ENCODE measurements at regions not wholly inside any gene's neighbourhood (a gene's known extent, or its start where the extent isn't known, plus 50 kb on each side); places are given as distances from the start of the nearest gene placed in this dataset.

DNA sequence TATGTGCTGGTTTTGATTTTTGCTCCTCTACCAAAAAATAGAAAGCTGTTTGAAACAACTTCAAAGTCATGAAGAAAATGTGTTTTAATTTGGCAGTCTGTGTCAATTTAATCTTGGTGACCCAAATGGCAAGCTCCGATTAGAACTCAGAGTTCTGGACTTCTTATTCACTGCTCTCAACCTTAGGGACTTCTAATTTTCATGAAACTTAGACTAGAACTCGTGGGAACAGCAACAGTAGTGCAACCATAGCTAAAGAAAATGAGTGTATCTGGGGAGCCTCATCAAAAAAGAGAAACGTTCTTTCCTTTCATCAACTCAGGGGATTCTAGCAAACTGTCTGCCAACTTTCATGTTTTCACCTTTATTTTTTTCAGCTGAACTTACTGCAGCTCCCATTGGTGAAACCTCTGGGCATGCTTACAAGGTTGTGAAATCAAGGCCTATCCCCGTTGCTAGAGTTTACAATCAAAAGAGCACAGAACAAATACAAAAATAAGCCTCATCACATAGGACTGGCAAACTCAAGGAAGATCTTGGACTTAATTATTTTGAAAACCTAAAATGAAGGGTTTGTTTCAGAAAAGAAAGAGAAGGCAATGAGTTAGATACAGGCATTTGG lies 114.0 kb upstream of the HSF2 start:
- Histone ChIP-seq H3K9me3 (ENCODE audit: control insufficient read depth, low read length) (no peaks in the 10 kb centered on the region), H3K9ac (ENCODE audit: low read length) (no peak overlapping the region), H3K27me3 (replicated peaks; ENCODE audit: control insufficient read depth, insufficient read depth, low read length) (no peaks in the 10 kb centered on the region), H3K4me1 (ENCODE audit: control insufficient read depth, insufficient read depth, low read length) (peaks cover 16% of the 10 kb centered on the region), H3K4me3 (ENCODE audit: low read length) (no peak overlapping the region), H3K36me3 (ENCODE audit: control insufficient read depth, insufficient read depth, low read length, severe bottlenecking) (no peaks in the 10 kb centered on the region)
- peak; percentile 38 for DNase-seq (ENCODE audit: low read depth)

DNA sequence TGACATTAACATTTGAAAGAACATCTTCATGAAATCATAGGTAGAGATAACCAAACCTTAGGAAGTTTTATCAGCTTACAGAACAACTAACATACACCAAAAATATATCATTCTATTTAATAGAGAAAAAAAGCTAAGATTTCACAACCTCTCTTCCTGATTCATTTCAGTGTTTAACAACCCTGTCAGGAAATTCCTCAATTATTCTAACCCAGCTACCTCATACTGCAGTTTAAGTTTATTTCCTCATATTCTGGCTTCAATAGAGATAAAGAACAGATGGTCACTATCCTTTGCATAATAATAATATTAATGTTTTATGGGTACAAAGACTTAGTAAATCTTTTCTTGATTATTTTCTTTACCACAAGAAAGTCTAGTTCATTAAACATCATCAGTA lies 112.9 kb upstream of the HSF2 start:
- peaks cover 16% of the 10 kb centered on the region for H3K4me1 ChIP-seq (ENCODE audit: control insufficient read depth, insufficient read depth, low read length)
- no peaks in the 10 kb centered on the region for H3K27me3 ChIP-seq (replicated peaks; ENCODE audit: control insufficient read depth, insufficient read depth, low read length)
- H3K4me3 ChIP-seq (ENCODE audit: low read length): no peak overlapping the region
- no peaks in the 10 kb centered on the region for H3K9me3 ChIP-seq (ENCODE audit: control insufficient read depth, low read length)
- H3K9ac ChIP-seq (ENCODE audit: low read length): no peak overlapping the region
- H3K36me3 ChIP-seq (ENCODE audit: control insufficient read depth, insufficient read depth, low read length, severe bottlenecking): no peaks in the 10 kb centered on the region
- peak; percentile 73 for DNase-seq (ENCODE audit: low read depth)

DNA sequence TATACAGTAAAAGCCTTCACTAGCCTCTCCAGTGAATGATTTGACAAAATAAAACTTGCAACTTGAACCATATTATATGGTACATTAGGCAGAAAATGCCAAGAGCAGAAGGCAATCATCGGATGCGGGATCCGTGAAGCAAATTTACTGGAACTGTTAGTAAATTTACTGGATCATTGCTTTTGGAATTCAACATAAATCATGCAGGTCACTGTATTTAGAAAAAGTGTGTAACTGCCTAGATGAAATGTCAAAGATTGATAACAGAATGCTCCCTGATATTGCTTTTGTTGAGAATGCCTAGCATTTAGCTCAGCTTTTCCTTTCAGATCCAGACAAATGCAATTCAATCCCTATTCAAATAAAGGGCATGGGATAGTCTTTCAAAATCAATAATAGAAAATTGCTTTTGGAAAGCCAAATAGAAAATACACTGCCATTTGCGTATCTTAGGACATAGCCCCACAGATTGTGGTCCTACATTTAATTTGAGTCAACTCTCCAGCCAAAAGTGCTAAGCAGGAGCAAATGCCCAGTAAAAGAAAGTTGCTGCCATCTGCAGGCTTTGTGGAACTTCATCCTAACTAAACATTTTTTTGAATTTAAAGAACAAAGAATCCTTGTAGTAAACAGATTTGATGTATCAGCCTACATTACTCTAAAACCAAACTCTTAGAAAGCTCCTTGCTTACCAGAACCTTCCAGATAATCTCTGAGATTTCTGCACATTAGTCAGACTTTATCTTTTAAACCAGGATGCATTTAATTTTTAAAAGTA lies 109.5 kb upstream of the HSF2 start:
- Histone ChIP-seq H3K27me3 (replicated peaks; ENCODE audit: control insufficient read depth, insufficient read depth, low read length) (no peaks in the 10 kb centered on the region), H3K36me3 (ENCODE audit: control insufficient read depth, insufficient read depth, low read length, severe bottlenecking) (no peaks in the 10 kb centered on the region), H3K4me1 (ENCODE audit: control insufficient read depth, insufficient read depth, low read length) (peaks cover 16% of the 10 kb centered on the region), H3K9me3 (ENCODE audit: control insufficient read depth, low read length) (no peaks in the 10 kb centered on the region), H3K4me3 (ENCODE audit: low read length) (no peak overlapping the region), H3K9ac (ENCODE audit: low read length) (no peak overlapping the region)
- DNase-seq (ENCODE audit: low read depth): peak; percentile 78

DNA sequence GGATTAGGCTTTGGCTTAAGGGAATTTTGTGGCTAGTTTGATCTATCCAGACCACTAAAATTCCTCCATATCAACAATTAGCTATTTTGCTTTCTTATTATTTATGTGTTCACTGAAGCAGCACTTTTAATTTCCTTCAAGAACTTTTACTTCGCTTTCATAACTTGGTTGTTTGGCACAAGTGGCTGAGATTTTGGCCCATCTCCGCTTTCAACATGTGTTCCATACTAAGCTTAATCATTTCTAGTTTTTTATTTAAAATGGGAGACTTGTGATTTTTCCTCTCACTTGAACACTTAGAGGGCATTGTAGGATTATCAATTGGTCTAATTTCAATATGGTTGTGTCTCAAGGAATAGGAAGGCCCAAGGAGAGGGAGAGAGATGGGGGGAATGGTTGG lies 102.4 kb upstream of the HSF2 start:
- H3K27me3 ChIP-seq (replicated peaks; ENCODE audit: control insufficient read depth, insufficient read depth, low read length): no peaks in the 10 kb centered on the region
- H3K4me3 ChIP-seq (ENCODE audit: low read length): no peak overlapping the region
- H3K9me3 ChIP-seq (ENCODE audit: control insufficient read depth, low read length): no peaks in the 10 kb centered on the region
- H3K9ac ChIP-seq (ENCODE audit: low read length): no peak overlapping the region
- no peaks in the 10 kb centered on the region for H3K36me3 ChIP-seq (ENCODE audit: control insufficient read depth, insufficient read depth, low read length, severe bottlenecking)
- DNase-seq (ENCODE audit: low read depth): no peak
- H3K4me1 ChIP-seq (ENCODE audit: control insufficient read depth, insufficient read depth, low read length): no peaks in the 10 kb centered on the region

DNA sequence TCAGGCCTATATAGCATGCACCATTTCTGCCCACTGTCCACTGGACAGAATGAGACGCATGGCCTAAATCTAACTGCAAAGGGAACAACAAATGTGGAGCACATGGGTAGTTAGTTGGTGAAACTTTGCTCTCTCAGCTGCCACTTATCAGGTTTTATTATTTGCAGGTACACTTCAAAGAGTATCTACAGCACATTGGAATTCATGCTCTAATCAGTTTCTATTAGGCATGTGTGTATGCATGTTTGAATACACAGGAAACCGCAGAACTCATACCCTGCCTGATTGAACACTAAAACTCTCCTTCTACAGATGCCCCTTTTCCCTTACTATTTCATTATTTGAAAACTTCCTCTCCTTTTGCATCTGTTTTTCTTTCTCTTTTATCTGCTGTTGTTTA lies 97.4 kb upstream of the HSF2 start:
- Histone ChIP-seq H3K9ac (ENCODE audit: low read length) (no peak overlapping the region), H3K4me1 (ENCODE audit: control insufficient read depth, insufficient read depth, low read length) (no peaks in the 10 kb centered on the region), H3K27me3 (replicated peaks; ENCODE audit: control insufficient read depth, insufficient read depth, low read length) (no peaks in the 10 kb centered on the region), H3K4me3 (ENCODE audit: low read length) (no peak overlapping the region), H3K36me3 (ENCODE audit: control insufficient read depth, insufficient read depth, low read length, severe bottlenecking) (no peaks in the 10 kb centered on the region), H3K9me3 (ENCODE audit: control insufficient read depth, low read length) (peaks cover 3% of the 10 kb centered on the region)
- no peak for DNase-seq (ENCODE audit: low read depth)

DNA sequence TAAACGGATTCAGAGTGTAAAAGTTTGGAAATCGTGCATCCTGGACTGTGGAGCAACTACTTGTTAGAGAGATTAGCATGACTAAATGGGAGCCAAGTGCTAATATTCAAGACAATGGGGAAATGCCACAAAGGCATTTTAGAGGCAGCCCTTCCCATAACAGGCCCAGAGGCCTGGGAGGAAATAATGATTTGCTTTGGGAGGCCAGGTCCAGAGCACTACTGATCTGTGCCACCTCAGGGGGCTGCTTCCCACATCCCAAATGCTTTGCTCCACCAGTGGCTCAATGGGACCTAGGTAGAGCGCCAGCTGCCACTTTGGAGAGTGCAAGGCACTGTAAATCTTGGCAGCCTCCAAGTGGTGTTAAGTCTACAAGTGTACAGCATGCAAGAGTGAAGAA lies 91.9 kb upstream of the HSF2 start:
- Histone ChIP-seq H3K36me3 (ENCODE audit: control insufficient read depth, insufficient read depth, low read length, severe bottlenecking) (no peaks in the 10 kb centered on the region), H3K9me3 (ENCODE audit: control insufficient read depth, low read length) (peaks cover 12% of the 10 kb centered on the region)
- no peak for DNase-seq (ENCODE audit: low read depth)

DNA sequence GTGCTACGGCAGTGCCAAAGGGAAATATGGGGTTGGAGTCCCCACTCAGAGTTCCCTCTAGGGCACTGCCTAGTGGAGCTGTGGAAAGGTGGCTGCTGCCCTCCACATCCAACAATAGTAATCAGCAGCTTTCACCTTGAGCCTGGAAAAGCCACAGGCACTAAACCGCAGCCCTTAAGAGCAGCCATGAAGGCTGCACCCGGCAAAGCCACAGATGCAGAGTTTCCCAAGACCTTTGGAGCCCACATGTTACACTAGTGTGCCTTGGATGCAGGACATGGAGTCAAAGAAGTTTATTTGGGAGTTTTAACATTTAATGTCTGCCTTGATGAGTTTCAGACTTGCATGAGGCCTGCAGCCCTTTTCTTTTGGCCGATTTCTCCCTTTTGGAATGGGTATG lies 91.4 kb upstream of the HSF2 start:
- no peak overlapping the region for H3K4me3 ChIP-seq (ENCODE audit: low read length)
- no peaks in the 10 kb centered on the region for H3K27me3 ChIP-seq (replicated peaks; ENCODE audit: control insufficient read depth, insufficient read depth, low read length)
- H3K9ac ChIP-seq (ENCODE audit: low read length): no peak overlapping the region

More for the DNA sequence above, 91.9 kb upstream of the HSF2 start:
- Histone ChIP-seq H3K27me3 (replicated peaks; ENCODE audit: control insufficient read depth, insufficient read depth, low read length) (no peaks in the 10 kb centered on the region), H3K9ac (ENCODE audit: low read length) (no peak overlapping the region), H3K4me1 (ENCODE audit: control insufficient read depth, insufficient read depth, low read length) (peaks cover 4% of the 10 kb centered on the region), H3K4me3 (ENCODE audit: low read length) (no peak overlapping the region)

DNA sequence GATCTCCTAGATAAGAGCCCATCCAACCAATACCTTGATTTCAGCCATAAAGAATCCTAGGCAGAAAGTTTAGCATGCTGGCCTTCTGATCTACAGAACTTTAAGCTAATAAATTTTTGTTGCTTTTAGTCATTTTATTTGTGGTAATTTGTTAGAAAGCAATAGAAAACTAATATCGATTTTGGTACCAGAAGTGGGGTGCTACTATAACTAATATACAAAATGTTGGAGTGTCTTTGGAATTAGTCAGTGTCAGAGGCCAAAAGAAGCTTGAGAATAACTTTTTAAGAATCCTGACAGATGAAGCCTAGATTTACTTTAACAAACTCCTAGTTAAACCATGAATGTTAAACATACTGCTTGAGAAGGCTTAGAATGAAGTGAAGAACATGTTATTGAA lies 83.6 kb upstream of the HSF2 start:
- no peak overlapping the region for H3K4me3 ChIP-seq (ENCODE audit: low read length)
- H3K9ac ChIP-seq (ENCODE audit: low read length): no peak overlapping the region
- no peaks in the 10 kb centered on the region for H3K36me3 ChIP-seq (ENCODE audit: control insufficient read depth, insufficient read depth, low read length, severe bottlenecking)
- DNase-seq (ENCODE audit: low read depth): no peak
- peaks cover 15% of the 10 kb centered on the region for H3K9me3 ChIP-seq (ENCODE audit: control insufficient read depth, low read length)
- peaks cover 4% of the 10 kb centered on the region for H3K4me1 ChIP-seq (ENCODE audit: control insufficient read depth, insufficient read depth, low read length)
- no peaks in the 10 kb centered on the region for H3K27me3 ChIP-seq (replicated peaks; ENCODE audit: control insufficient read depth, insufficient read depth, low read length)

More for the DNA sequence above, 91.4 kb upstream of the HSF2 start:
- Histone ChIP-seq H3K36me3 (ENCODE audit: control insufficient read depth, insufficient read depth, low read length, severe bottlenecking) (no peaks in the 10 kb centered on the region), H3K9me3 (ENCODE audit: control insufficient read depth, low read length) (peaks cover 12% of the 10 kb centered on the region), H3K4me1 (ENCODE audit: control insufficient read depth, insufficient read depth, low read length) (peaks cover 4% of the 10 kb centered on the region)
- no peak for DNase-seq (ENCODE audit: low read depth)

DNA sequence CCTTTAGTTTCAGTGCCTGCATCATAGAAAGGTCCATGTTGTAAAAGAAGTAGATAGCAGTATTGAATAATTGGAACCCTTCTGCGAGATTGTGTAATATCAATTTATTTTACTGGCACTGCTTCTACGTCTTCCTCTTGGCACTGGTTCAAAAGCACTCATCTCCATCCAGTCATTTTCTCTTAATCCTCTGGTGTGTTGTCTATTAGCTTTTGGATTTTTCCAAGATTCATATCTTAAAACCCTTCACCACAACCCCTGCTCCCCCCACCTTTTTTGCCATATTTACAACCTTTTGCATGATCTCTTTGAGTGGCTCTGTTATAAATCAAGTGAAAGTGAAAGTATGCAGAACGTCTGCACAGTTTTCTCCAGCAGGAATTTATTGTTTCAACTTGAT lies 76.6 kb upstream of the HSF2 start:
- Histone ChIP-seq H3K36me3 (ENCODE audit: control insufficient read depth, insufficient read depth, low read length, severe bottlenecking) (no peaks in the 10 kb centered on the region), H3K27me3 (replicated peaks; ENCODE audit: control insufficient read depth, insufficient read depth, low read length) (no peaks in the 10 kb centered on the region), H3K9ac (ENCODE audit: low read length) (peak overlapping the region; percentile 15), H3K4me1 (ENCODE audit: control insufficient read depth, insufficient read depth, low read length) (no peaks in the 10 kb centered on the region), H3K9me3 (ENCODE audit: control insufficient read depth, low read length) (no peaks in the 10 kb centered on the region), H3K4me3 (ENCODE audit: low read length) (peak overlapping the region; percentile 78)
- DNase-seq (ENCODE audit: low read depth): peak; percentile 49

DNA sequence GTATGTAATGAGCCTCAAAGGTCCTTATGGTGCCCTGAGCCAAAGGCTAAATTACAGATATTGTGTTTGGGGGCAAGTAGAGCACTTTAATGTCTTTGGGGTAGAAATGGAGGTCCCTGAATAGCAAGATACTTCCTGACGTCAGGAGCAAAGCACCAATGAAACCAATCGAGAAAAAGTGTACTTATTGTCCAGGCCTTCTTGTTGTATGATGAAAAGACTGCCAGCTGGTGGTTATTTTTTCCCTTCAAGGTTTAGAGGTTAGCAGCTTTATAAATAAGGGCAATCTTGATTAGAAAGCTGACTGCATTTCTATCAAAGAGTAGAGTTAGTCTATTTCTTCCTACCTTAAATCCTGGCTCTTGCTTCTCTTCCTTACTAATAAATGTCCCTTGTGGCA lies 76.1 kb upstream of the HSF2 start:
- no peaks in the 10 kb centered on the region for H3K36me3 ChIP-seq (ENCODE audit: control insufficient read depth, insufficient read depth, low read length, severe bottlenecking)
- no peaks in the 10 kb centered on the region for H3K9me3 ChIP-seq (ENCODE audit: control insufficient read depth, low read length)
- H3K27me3 ChIP-seq (replicated peaks; ENCODE audit: control insufficient read depth, insufficient read depth, low read length): no peaks in the 10 kb centered on the region
- H3K4me3 ChIP-seq (ENCODE audit: low read length): peak overlapping the region; percentile 78
- DNase-seq (ENCODE audit: low read depth): no peak
- H3K9ac ChIP-seq (ENCODE audit: low read length): no peak overlapping the region
- H3K4me1 ChIP-seq (ENCODE audit: control insufficient read depth, insufficient read depth, low read length): no peaks in the 10 kb centered on the region

DNA sequence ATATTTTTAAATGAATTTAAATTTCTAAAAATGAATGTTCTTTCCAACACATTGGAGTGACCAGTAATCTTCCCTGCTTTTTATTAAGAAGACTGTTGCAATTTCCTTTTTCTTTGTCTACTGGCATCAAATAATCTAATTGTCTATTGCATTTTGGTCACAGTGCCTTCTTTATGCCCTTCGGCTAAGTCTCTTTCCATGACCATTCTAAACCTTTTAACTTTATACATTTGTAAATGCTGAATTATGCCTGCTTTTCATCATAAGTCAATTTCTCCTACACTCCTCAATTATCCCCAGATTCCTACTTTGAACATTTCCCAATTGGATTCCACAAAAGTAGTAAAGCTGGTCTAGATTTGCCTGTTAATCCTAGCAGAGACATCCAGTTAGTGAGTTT lies 69.1 kb upstream of the HSF2 start:
- H3K9me3 ChIP-seq (ENCODE audit: control insufficient read depth, low read length): no peaks in the 10 kb centered on the region
- no peak overlapping the region for H3K9ac ChIP-seq (ENCODE audit: low read length)
- H3K4me3 ChIP-seq (ENCODE audit: low read length): no peak overlapping the region
- no peaks in the 10 kb centered on the region for H3K27me3 ChIP-seq (replicated peaks; ENCODE audit: control insufficient read depth, insufficient read depth, low read length)
- DNase-seq (ENCODE audit: low read depth): no peak
- no peaks in the 10 kb centered on the region for H3K36me3 ChIP-seq (ENCODE audit: control insufficient read depth, insufficient read depth, low read length, severe bottlenecking)
- no peaks in the 10 kb centered on the region for H3K4me1 ChIP-seq (ENCODE audit: control insufficient read depth, insufficient read depth, low read length)
